Caco-2 (cell line): ENCODE measurements at regions not wholly inside any gene's neighbourhood (a gene's known extent, or its start where the extent isn't known, plus 50 kb on each side); places are given as distances from the start of the nearest gene placed in this dataset.

ENCODE experiments used
- BruUV-seq: library from RNA; stranded (reverse); fragments of 400-500 nt; replicated peaks from 2 replicates; lab custom pipeline; 2021; lab: Mats Ljungman, UMichigan
- CTCF ChIA-PET: fragments of 300-600 bp; sonication (Branson Sonifier 250); formaldehyde crosslinking; loops from one replicate; lab custom pipeline; 2022; ENCODE audit warnings: antibody characterized with exemption; lab: Charles Lee
- POLR2A ChIA-PET: fragments of 300-600 bp; sonication (Branson Sonifier 250); formaldehyde crosslinking; loops from one replicate; lab custom pipeline; 2022; ENCODE audit warnings: antibody characterized with exemption; lab: Charles Lee
- DNase-seq, 2 experiments: peaks; one replicate each; pipeline versions ENCODE4 v3.0.0 to v3.0.0-alpha.2; 2020 to 2022
- H3K27me3 ChIP-seq: replicated peaks from 2 replicates; pipeline ENCODE4 v1.6.0; 2011; ENCODE audit warnings: low read length; ENCODE audit not compliant: control insufficient read depth, insufficient read depth
- H3K36me3 ChIP-seq: 2 replicates; pipeline ENCODE4 v1.5.1; 2011; ENCODE audit warnings: low read length; ENCODE audit not compliant: control insufficient read depth, insufficient read depth
- H3K4me1 ChIP-seq: fragments of 250-450 bp; sonication (Bioruptor Pico); 2 replicates; pipeline ENCODE4 v1.5.1; 2020; ENCODE audit warnings: mild to moderate bottlenecking
- H3K4me3 ChIP-seq: 2 replicates; pipeline ENCODE4 v1.5.1; 2011; ENCODE audit warnings: low read depth, mild to moderate bottlenecking, control low read depth, low read length
- H3K9me3 ChIP-seq: fragments of 250-450 bp; sonication (Bioruptor Pico); 2 replicates; pipeline ENCODE4 v1.5.1; 2020; ENCODE audit warnings: mild to moderate bottlenecking, moderate library complexity
- H3K27ac Mint-ChIP-seq: one replicate; pipeline ENCODE4 v1.8.0; 2022; ENCODE audit warnings: mixed read lengths; ENCODE audit not compliant: unreplicated experiment
- H3K27me3 Mint-ChIP-seq: one replicate; pipeline ENCODE4 v1.8.0; 2022; ENCODE audit warnings: mixed read lengths; ENCODE audit not compliant: insufficient read depth, unreplicated experiment
- H3K36me3 Mint-ChIP-seq: one replicate; pipeline ENCODE4 v1.8.0; 2022; ENCODE audit warnings: mild to moderate bottlenecking, mixed read lengths; ENCODE audit not compliant: insufficient read depth, unreplicated experiment
- H3K4me1 Mint-ChIP-seq: one replicate; pipeline ENCODE4 v1.8.0; 2022; ENCODE audit warnings: low read depth, mixed read lengths; ENCODE audit not compliant: unreplicated experiment
- H3K4me3 Mint-ChIP-seq: one replicate; pipeline ENCODE4 v1.8.0; 2022; ENCODE audit warnings: mild to moderate bottlenecking, moderate library complexity, mixed read lengths; ENCODE audit not compliant: unreplicated experiment
- H3K9me3 Mint-ChIP-seq: one replicate; pipeline ENCODE4 v1.8.0; 2022; ENCODE audit warnings: mixed read lengths; ENCODE audit not compliant: unreplicated experiment
- CTCF ChIP-seq, 2 experiments: fragments of 200-600 bp in 1 of 2; IDR thresholded peaks; 1 replicate in 1 of 2; 2 replicates in 1 of 2; pipeline versions ENCODE4 v1.5.1 to v1.8.0; 2011 to 2022; ENCODE audit warnings: antibody characterized with exemption in 1 of 2, control low read depth in 1 of 2, inconsistent platforms in 1 of 2, low read depth in 1 of 2, low read length in 1 of 2, mild to moderate bottlenecking in 1 of 2, moderate library complexity in 1 of 2; ENCODE audit not compliant: insufficient read depth in 1 of 2, severe bottlenecking in 1 of 2, unreplicated experiment in 1 of 2
- intact Hi-C: fragments of 100-400 bp; cut with micrococcal nuclease; formaldehyde crosslinking; loops from one replicate; pipeline ENCODE4 v1.10.0; 2022; ENCODE audit not compliant: unreplicated experiment

GRCh38 chr12:70052476-70052875 lies 190.8 kb upstream of the CNOT2 start:
- Mint-ChIP-seq H3K27me3 (no peaks in the 10 kb centered on the region), H3K9me3 (peaks cover 8% of the 10 kb centered on the region), H3K36me3 (no peaks in the 10 kb centered on the region), H3K4me1 (peaks cover 27% of the 10 kb centered on the region), H3K4me3 (no peak overlapping the region), H3K27ac (peak overlapping the region; percentile 58)
- H3K9me3 ChIP-seq, result no peaks in the 10 kb centered on the region
- TF ChIP-seq CTCF (IDR thresholded peaks at IDR 0.05; ENCODE audit: insufficient read depth in 1 of 2, low read depth in 1 of 2, low read length in 1 of 2, severe bottlenecking in 1 of 2, unreplicated experiment in 1 of 2), result no peak
- ChIA-PET CTCF (no interaction called here), POLR2A (no interaction called here)
- H3K4me1 ChIP-seq, result peaks cover 27% of the 10 kb centered on the region
- intact Hi-C loops, result no loop called here
- H3K4me3 ChIP-seq, result no peak overlapping the region
- DNase-seq, result no peak
- BruUV-seq, result no TSS peak
- H3K36me3 ChIP-seq, result no peaks in the 10 kb centered on the region
- H3K27me3 ChIP-seq, result no peaks in the 10 kb centered on the region

DNA sequence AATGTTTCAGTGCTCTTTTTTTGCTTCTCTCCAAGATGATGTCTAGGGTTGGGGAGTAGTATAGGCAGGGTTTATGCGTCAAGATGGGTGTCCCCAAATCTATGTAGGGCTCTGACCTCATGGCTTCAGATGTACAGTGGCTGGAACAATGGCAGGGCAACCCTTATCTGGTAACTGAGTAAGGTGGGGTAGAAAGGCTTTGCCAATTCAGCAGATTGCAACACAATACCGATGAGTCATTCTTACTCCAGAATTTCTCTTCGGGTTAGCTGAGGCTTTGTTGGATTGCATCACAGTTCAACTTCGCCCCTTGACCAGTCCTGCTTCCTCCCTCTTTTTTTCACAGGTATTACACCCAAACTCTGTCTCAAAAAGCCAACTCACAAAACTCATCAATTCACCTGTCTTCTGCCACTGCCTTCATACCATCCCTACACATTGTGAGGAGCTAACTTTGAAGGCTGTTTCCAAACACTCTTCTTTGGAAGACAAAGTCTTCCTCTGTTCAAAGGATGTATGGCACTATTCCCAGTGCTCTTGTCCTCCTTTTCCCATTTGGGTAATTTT lies 190.2 kb upstream of the CNOT2 start:
- Mint-ChIP-seq H3K27ac (peak overlapping the region; percentile 58), H3K4me1 (peaks cover 27% of the 10 kb centered on the region), H3K27me3 (no peaks in the 10 kb centered on the region), H3K36me3 (no peaks in the 10 kb centered on the region), H3K4me3 (no peak overlapping the region), H3K9me3 (peaks cover 8% of the 10 kb centered on the region)
- Histone ChIP-seq H3K36me3 (no peaks in the 10 kb centered on the region), H3K9me3 (no peaks in the 10 kb centered on the region), H3K4me1 (peaks cover 27% of the 10 kb centered on the region), H3K4me3 (no peak overlapping the region), H3K27me3 (no peaks in the 10 kb centered on the region)
- peak; percentile 73 to 74 for DNase-seq
- ChIA-PET CTCF (no interaction called here), POLR2A (no interaction called here)
- intact Hi-C loops, result no loop called here
- no TSS peak for BruUV-seq
- TF ChIP-seq CTCF (IDR thresholded peaks at IDR 0.05; ENCODE audit: insufficient read depth in 1 of 2, low read depth in 1 of 2, low read length in 1 of 2, severe bottlenecking in 1 of 2, unreplicated experiment in 1 of 2), result no peak

GRCh38 chr12:70059373-70059772 lies 183.9 kb upstream of the CNOT2 start:
- no peak overlapping the region for H3K27ac Mint-ChIP-seq
- intact Hi-C loops, result no loop called here
- no peaks in the 10 kb centered on the region for H3K36me3 Mint-ChIP-seq
- H3K4me3 Mint-ChIP-seq, result no peak overlapping the region
- no peaks in the 10 kb centered on the region for H3K9me3 Mint-ChIP-seq
- H3K4me1 ChIP-seq, result no peaks in the 10 kb centered on the region
- POLR2A ChIA-PET, result no interaction called here
- CTCF ChIA-PET, result no interaction called here
- H3K27me3 ChIP-seq, result no peaks in the 10 kb centered on the region
- no peak for TF ChIP-seq CTCF (IDR thresholded peaks at IDR 0.05; ENCODE audit: insufficient read depth in 1 of 2, low read depth in 1 of 2, low read length in 1 of 2, severe bottlenecking in 1 of 2, unreplicated experiment in 1 of 2)
- H3K4me1 Mint-ChIP-seq, result no peaks in the 10 kb centered on the region
- BruUV-seq, result no TSS peak
- peaks cover 3% of the 10 kb centered on the region; the same call in 1 of the 2 replicates for H3K9me3 ChIP-seq
- no peak overlapping the region for H3K4me3 ChIP-seq
- no peaks in the 10 kb centered on the region for H3K36me3 ChIP-seq
- DNase-seq, result no peak
- H3K27me3 Mint-ChIP-seq, result peaks cover 10% of the 10 kb centered on the region
